ENCODE measurements at regions not wholly inside any gene's neighbourhood (a gene's known extent, or its start where the extent isn't known, plus 50 kb on each side); places are given as distances from the start of the nearest gene placed in this dataset.
"Not testable (repeated sequence)": the region's sequence is repeated elsewhere in the genome, so short reads cannot be mapped to it uniquely, and the experiment has no call there.

DNA sequence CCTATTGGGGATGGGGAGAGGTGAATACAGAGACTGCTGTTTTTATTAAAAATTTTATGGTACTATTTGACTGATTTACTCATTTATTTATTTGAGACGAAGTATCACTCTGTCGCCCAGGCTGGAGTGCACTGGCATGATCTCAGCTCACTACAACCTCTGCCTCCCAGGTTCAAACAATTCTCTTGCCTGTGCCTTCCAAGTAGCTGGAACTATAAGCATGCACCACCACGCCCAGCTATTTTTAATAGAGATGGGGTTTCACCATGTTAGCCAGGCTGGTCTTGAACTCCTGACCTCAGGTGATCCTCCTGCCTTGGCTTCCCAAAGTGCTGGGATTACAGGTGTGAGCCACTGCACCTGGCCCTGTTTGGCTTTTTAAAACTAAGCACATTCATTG lies 64.8 kb upstream of the ITGA11 start:
- TF ChIP-seq, protein P1, sequence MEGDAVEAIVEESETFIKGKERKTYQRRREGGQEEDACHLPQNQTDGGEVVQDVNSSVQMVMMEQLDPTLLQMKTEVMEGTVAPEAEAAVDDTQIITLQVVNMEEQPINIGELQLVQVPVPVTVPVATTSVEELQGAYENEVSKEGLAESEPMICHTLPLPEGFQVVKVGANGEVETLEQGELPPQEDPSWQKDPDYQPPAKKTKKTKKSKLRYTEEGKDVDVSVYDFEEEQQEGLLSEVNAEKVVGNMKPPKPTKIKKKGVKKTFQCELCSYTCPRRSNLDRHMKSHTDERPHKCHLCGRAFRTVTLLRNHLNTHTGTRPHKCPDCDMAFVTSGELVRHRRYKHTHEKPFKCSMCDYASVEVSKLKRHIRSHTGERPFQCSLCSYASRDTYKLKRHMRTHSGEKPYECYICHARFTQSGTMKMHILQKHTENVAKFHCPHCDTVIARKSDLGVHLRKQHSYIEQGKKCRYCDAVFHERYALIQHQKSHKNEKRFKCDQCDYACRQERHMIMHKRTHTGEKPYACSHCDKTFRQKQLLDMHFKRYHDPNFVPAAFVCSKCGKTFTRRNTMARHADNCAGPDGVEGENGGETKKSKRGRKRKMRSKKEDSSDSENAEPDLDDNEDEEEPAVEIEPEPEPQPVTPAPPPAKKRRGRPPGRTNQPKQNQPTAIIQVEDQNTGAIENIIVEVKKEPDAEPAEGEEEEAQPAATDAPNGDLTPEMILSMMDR (IDR thresholded peaks at IDR 0.05; ENCODE audit: control extremely low read depth in 1 of 3, insufficient read depth in 1 of 3, low read depth in 1 of 3, low read length in 3 of 3): not testable (repeated sequence)
- TF ChIP-seq EZH2 (IDR thresholded peaks at IDR 0.05; ENCODE audit: low read depth, low read length, severe bottlenecking); KDM1A (IDR thresholded peaks at IDR 0.05; ENCODE audit: borderline replicate concordance, low read length); CEBPB (IDR thresholded peaks at IDR 0.05; ENCODE audit: low read depth, low read length); POLR2A (IDR thresholded peaks at IDR 0.05; ENCODE audit: control extremely low read depth in 1 of 2, low read depth in 2 of 2, low read length in 2 of 2); BRCA1 (IDR thresholded peaks at IDR 0.05; ENCODE audit: low read depth, low read length); RAD21 (IDR thresholded peaks at IDR 0.05 in 1 of 2, conservative IDR thresholded peaks at IDR 0.05 in 1 of 2; ENCODE audit: low read depth in 2 of 2, low read length in 2 of 2); POLR2AphosphoS5 (IDR thresholded peaks at IDR 0.05; ENCODE audit: low read depth, low read length); BACH1 (IDR thresholded peaks at IDR 0.05; ENCODE audit: low read length); KDM4A (IDR thresholded peaks at IDR 0.05; ENCODE audit: low read depth, low read length, severe bottlenecking); JUND (IDR thresholded peaks at IDR 0.05; ENCODE audit: low read length); HDAC2 (IDR thresholded peaks at IDR 0.05; ENCODE audit: borderline replicate concordance in 1 of 2, low read depth in 2 of 2, low read length in 2 of 2): not testable (repeated sequence)
- TF ChIP-seq, protein P2, sequence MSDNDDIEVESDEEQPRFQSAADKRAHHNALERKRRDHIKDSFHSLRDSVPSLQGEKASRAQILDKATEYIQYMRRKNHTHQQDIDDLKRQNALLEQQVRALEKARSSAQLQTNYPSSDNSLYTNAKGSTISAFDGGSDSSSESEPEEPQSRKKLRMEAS (IDR thresholded peaks at IDR 0.05): not testable (repeated sequence)
- TF ChIP-seq, protein P3, sequence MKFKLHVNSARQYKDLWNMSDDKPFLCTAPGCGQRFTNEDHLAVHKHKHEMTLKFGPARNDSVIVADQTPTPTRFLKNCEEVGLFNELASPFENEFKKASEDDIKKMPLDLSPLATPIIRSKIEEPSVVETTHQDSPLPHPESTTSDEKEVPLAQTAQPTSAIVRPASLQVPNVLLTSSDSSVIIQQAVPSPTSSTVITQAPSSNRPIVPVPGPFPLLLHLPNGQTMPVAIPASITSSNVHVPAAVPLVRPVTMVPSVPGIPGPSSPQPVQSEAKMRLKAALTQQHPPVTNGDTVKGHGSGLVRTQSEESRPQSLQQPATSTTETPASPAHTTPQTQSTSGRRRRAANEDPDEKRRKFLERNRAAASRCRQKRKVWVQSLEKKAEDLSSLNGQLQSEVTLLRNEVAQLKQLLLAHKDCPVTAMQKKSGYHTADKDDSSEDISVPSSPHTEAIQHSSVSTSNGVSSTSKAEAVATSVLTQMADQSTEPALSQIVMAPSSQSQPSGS (IDR thresholded peaks at IDR 0.05; ENCODE audit: low read length): not testable (repeated sequence)
